MV-4-11 (cell line): ENCODE measurements at regions not wholly inside any gene's neighbourhood (a gene's known extent, or its start where the extent isn't known, plus 50 kb on each side); places are given as distances from the start of the nearest gene placed in this dataset.

Experiments
- DNase-seq: peaks from one replicate; lab custom pipeline; 2025; lab: John Stamatoyannopoulos, UW

- peak; percentile 17 for DNase-seq
Observed at GRCh38 chr6:81813305-81813704, 60.8 kb upstream of the TENT5A start.

DNA sequence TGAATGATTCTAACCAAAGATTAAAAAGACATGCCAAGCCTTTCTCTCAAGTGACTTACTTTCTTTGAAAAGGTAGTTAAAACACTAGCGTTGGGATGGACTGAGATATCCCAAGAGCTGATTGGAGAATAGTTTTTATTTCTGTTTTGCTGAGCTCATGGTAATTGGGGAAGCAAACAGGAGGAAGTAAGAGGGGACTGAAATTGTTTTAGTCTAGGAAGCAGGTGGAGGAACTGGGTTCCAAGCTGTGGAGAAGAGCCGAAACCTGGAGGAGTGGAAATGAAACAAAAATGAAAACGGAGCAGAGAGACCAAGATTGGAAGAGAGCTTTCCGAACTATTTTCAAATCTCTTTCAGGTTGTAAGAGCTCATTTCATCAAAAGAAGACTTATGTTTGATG, 59.9 kb upstream of the TENT5A start:
- DNase-seq: peak; percentile 80

DNA sequence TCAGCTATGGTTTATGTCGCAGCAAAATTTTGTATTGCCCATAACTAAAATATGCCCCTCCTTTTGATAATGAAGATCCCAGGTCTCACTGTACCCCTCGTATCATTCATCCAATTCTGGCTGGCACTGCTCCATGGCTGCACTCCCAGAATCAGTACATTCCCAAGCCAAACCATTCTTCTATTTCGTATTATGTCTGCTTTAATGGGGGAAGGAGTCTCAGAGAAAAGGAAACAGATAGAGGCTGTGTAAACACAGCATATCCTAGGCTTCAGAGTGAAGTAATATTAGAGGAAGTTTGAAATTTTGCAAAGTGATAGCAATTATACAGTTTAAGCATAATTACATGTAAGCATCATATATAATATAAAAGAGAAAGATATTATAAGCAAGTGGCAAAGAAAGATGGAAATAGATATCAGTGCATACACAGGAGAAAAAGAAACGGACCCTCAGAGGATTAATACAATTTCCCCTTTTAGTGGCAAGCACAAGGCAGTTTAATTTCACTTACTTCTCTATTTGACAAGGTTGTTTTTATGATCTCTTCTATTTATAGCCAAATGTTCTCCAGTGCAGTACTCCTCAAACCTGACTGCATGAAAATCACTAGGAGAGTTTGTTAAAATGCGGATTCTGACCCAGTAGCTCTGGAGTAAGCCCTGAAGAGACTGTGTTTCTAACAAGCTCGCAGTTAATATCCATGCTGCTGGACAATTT, 56.5 kb upstream of the TENT5A start:
- peak; percentile 83 for DNase-seq

DNA sequence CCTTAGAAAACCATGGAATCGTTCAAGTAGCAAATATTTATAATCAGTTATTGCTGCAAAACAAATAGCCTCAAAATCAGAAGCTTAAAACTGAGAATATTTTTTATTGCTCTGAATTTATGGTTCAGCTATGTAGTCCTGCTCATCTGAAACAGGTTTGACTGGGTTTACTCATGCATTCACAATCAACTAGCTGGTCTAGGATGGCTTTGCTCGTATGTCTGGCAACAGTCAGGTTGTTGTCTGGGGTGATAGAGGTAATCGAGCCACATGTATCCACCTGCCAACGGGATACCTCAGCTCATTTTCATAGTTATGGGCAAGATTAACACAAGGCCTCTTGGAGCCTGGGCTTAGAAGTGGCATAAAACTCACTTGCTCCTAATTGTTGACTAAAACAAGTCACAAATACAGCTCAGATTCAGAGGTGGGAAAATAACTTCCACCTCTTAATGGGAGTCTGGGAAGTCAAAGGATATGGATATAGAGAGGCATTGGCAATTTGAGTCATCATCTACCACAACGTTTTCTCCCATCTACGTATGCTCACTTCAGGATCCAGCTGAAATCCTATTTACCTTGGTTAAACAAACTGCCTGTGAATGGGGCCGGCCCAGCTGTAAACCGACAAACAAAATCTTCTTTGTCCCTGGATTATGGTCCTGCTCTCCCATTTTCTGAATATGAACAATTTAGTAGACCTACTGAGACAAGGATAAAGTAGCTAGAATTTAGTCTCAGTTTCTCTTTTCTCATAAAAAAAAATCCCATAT, 54.5 kb upstream of the TENT5A start:
- DNase-seq: no peak

DNA sequence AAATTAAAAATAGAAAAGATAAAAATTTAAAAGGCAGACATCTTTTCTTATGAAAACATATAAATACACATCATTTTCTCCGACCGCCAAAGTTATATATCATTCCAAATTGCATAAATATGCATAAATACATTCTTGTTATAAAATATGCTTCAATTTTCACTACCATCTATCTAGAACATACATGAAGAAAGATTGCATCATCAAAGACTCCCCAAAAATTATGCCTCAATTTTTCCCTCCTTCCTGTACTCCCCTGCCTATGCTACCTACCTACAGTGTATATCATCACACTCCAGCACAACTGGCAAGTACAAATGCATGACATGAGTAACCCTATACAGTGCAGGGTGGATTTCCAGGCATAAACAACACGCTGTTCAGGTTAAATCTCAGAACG, 49.9 kb upstream of the TENT5A start:
- no peak for DNase-seq
